D721Med (cell line): ENCODE measurements at regions not wholly inside any gene's neighbourhood (a gene's known extent, or its start where the extent isn't known, plus 50 kb on each side); places are given as distances from the start of the nearest gene placed in this dataset.

Experiments used
- DNase-seq: peaks from one replicate; pipeline ENCODE4 v3.0.0; 2011; ENCODE audit warnings: low spot score; ENCODE audit not compliant: insufficient read length
- FAIRE-seq: peaks from 2 replicates; lab custom pipeline; 2011; peaks lifted over from hg19 to GRCh38; lab: Jason Lieb, UNC
- CTCF ChIP-seq: IDR thresholded peaks from 2 replicates; pipeline ENCODE4 v1.5.1; 2012; ENCODE audit warnings: mild to moderate bottlenecking, control low read depth; ENCODE audit not compliant: insufficient read depth; ENCODE audit errors: missing control alignments

GRCh38 chr10:36542493-36542892 is 582.9 kb upstream of the ANKRD30A start:
- FAIRE-seq: no peak
- TF ChIP-seq CTCF: no peak
- no peak for DNase-seq

DNA sequence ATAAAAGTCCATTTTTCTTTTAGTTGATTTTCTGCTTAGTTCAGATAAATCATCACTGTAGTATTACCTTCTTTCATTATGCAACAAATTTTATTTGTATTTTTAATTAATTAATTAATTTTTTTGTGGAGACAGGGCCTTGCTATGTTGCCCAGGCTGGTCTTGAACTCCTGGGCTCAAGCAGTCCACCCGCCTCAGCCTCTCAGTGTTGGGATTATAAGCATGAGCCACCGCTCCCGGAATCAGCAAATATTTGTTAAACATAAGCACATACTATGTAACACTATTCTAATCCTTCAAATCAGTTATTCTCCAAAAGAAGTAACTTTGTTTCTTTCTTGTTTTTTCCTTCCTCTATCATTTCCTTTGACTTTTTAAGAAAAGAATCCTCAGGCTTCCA is 584.8 kb upstream of the ANKRD30A start:
- no peak for TF ChIP-seq CTCF
- FAIRE-seq: no peak
- DNase-seq: no peak

GRCh38 chr10:36538953-36539586 is 586.3 kb upstream of the ANKRD30A start:
- FAIRE-seq (no peak), DNase-seq (no peak)
- TF ChIP-seq CTCF: no peak

GRCh38 chr10:36534471-36535002 is 590.9 kb upstream of the ANKRD30A start:
- no peak for TF ChIP-seq CTCF
- no peak for DNase-seq
- FAIRE-seq: no peak

- FAIRE-seq: no peak
- no peak for TF ChIP-seq CTCF
- no peak for DNase-seq
Measured at GRCh38 chr10:36533861-36534260, 591.5 kb upstream of the ANKRD30A start.

- FAIRE-seq (no peak), DNase-seq (no peak)
Measured at GRCh38 chr10:36533316-36533715, 592.1 kb upstream of the ANKRD30A start.

More at GRCh38 chr10:36533316-36533715, 592.1 kb upstream of the ANKRD30A start:
- TF ChIP-seq CTCF: no peak
